ENCODE measurements at regions not wholly inside any gene's neighbourhood (a gene's known extent, or its start where the extent isn't known, plus 50 kb on each side); places are given as distances from the start of the nearest gene placed in this dataset.

DNA sequence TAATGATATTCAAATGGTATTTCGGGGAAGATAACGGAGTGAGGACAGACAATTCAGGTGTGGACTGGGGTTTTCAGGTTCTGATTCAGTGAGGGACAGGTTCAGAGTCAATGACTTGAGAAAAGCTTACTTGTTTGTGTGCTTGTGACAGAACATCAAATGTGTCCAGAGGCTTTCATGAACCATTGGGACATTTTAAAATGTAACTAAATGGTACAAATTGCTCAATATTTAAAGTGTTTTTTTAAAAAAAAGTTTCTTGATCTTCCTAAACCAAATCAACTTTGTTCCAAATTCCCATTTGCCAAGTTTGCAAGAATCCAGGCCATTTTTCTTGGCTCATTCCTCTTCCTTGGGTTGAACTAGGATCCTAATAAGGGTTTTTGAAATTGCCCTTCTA is 59.4 kb upstream of the BZW1 start:
- TF ChIP-seq MYC (IDR thresholded peaks at IDR 0.05; ENCODE audit: low read depth, low read length) (no peak), MAX (IDR thresholded peaks at IDR 0.05; ENCODE audit: low read depth, low read length) (no peak), POLR2A (IDR thresholded peaks at IDR 0.05; ENCODE audit: extremely low read depth, insufficient read length) (no peak), CTCF (IDR thresholded peaks at IDR 0.05; ENCODE audit: low read depth, low read length) (no peak)
- no peak overlapping the region for H3K4me3 ChIP-seq (ENCODE audit: low read depth, low read length)
- no peak for DNase-seq (ENCODE audit: low read depth)

DNA sequence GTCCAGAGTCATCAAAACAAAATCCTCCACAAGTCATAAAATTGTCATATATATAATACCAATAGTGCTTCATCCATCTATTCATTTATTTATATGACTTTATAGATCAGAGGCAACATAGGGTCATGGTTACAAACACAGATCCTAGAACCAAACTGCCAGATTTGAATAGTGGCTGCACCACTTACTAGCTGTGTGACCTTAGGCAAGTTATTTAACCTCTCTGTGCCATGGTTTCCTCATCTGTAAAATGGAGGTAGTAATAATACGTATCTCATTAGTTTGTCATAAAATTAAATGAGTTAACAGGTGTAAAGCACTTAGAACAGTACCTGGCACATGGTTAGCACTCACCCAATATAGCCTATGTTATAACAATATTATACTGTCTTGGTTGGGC is 58.9 kb upstream of the BZW1 start:
- no peak overlapping the region for H3K4me3 ChIP-seq (ENCODE audit: low read depth, low read length)
- no peak for DNase-seq (ENCODE audit: low read depth)
- TF ChIP-seq MYC (IDR thresholded peaks at IDR 0.05; ENCODE audit: low read depth, low read length) (no peak), CTCF (IDR thresholded peaks at IDR 0.05; ENCODE audit: low read depth, low read length) (no peak), MAX (IDR thresholded peaks at IDR 0.05; ENCODE audit: low read depth, low read length) (no peak), POLR2A (IDR thresholded peaks at IDR 0.05; ENCODE audit: extremely low read depth, insufficient read length) (no peak)

DNA sequence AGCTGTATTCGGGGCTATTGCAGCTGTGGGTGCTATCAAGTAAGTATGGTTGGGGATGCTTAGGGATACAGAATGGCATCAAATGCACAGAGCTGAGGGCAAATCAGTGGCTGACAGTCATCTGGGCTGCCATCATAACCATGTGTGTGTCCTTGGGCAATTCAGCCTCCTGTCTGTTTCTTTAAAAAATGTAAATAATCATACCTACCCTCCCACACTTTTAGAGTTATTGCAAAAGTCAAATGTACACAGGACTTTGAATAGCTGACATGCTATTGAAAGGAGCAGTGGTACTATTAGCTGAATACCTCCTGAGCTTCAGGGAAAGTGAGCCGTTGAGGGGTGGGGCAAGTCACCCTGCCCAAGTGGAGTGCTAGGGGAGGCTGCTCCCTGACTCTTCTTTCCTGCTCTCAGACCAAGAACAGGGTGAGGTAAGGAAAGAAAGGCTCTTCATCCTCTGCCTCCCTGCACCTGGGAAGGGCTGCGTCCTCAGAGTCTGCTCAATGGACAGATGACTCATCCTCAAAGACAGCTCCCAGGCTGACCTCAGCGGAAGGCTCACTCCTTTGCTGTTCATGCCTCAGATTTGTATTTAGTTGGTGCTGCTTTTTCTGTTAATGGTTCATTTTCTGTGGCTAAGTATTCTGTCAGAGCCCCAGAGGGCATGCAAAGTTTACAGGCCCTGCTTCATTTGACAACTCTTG is 54.9 kb upstream of the BZW1 start:
- TF ChIP-seq CTCF (IDR thresholded peaks at IDR 0.05; ENCODE audit: low read depth, low read length) (no peak), POLR2A (IDR thresholded peaks at IDR 0.05; ENCODE audit: extremely low read depth, insufficient read length) (no peak), MAX (IDR thresholded peaks at IDR 0.05; ENCODE audit: low read depth, low read length) (no peak), MYC (IDR thresholded peaks at IDR 0.05; ENCODE audit: low read depth, low read length) (no peak)
- peak; percentile 59 for DNase-seq (ENCODE audit: low read depth)
- H3K4me3 ChIP-seq (ENCODE audit: low read depth, low read length), result no peak overlapping the region

GRCh38 chr2:200757399-200757798 is 54.3 kb upstream of the BZW1 start:
- no peak for DNase-seq (ENCODE audit: low read depth)
- no peak overlapping the region for H3K4me3 ChIP-seq (ENCODE audit: low read depth, low read length)
- no peak for TF ChIP-seq MAX (IDR thresholded peaks at IDR 0.05; ENCODE audit: low read depth, low read length)

DNA sequence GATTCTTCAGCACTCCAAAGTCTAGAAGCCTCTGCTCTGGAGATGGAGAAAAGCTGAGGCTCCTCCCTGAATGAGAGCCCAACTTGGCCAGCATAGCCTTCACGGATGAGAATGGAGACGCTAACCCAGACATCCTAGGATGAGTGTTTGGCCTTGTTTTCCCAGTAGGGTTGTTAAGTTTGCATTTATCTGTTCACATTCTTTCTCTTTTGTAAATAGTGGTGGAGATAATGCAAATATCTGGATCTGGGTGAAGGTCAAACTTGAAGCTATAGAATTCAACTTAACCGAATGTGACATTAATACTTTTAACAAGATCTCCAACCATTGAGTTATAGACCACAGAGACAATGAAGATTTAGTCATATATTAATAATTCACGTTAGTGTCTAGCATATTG is 53.4 kb upstream of the BZW1 start:
- DNase-seq (ENCODE audit: low read depth), result no peak
- TF ChIP-seq MYC (IDR thresholded peaks at IDR 0.05; ENCODE audit: low read depth, low read length) (no peak), CTCF (IDR thresholded peaks at IDR 0.05; ENCODE audit: low read depth, low read length) (no peak), POLR2A (IDR thresholded peaks at IDR 0.05; ENCODE audit: extremely low read depth, insufficient read length) (no peak), MAX (IDR thresholded peaks at IDR 0.05; ENCODE audit: low read depth, low read length) (no peak)

GRCh38 chr2:200761266-200761665 is 50.4 kb upstream of the BZW1 start:
- no peak for TF ChIP-seq MAX (IDR thresholded peaks at IDR 0.05; ENCODE audit: low read depth, low read length)
- no peak for TF ChIP-seq POLR2A (IDR thresholded peaks at IDR 0.05; ENCODE audit: extremely low read depth, insufficient read length)
- no peak for TF ChIP-seq MYC (IDR thresholded peaks at IDR 0.05; ENCODE audit: low read depth, low read length)
- TF ChIP-seq CTCF (IDR thresholded peaks at IDR 0.05; ENCODE audit: low read depth, low read length), result no peak
- DNase-seq (ENCODE audit: low read depth), result no peak
- no peak overlapping the region for H3K4me3 ChIP-seq (ENCODE audit: low read depth, low read length)

More for the DNA sequence above, 53.4 kb upstream of the BZW1 start:
- H3K4me3 ChIP-seq (ENCODE audit: low read depth, low read length), result no peak overlapping the region

Data from NB4 (cell line).